GM11168 (cell line): ENCODE measurements at regions not wholly inside any gene's neighbourhood (a gene's known extent, or its start where the extent isn't known, plus 50 kb on each side); places are given as distances from the start of the nearest gene placed in this dataset.

Experiments used
- in situ Hi-C: fragments of 300-500 bp; cut with MboI; formaldehyde crosslinking; loops from one replicate; pipeline ENCODE4 v1.12.0; 2022; ENCODE audit warnings: low sequenced_read_pairs; ENCODE audit not compliant: unreplicated experiment

DNA sequence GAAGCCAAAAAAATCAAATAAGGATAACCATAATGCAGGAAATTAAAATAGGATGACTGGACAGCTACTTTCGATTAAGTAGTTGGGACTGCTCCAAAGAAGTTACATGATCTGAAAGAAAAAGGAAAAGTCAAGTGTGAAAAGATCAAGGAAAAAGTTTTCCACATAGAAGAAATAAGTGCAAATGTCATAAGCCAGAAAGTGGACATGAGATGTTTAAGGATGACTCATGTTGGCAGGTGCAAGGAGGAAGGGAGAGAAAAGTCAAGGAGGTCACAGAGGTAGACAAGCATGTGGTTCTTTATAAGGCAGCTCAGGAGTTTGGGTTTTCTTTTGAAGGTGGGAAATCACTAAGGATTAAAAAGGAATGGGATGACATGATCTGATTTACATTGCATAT, 89.8 kb upstream of the GPRIN3 start:
- in situ Hi-C loops, result no loop called here

DNA sequence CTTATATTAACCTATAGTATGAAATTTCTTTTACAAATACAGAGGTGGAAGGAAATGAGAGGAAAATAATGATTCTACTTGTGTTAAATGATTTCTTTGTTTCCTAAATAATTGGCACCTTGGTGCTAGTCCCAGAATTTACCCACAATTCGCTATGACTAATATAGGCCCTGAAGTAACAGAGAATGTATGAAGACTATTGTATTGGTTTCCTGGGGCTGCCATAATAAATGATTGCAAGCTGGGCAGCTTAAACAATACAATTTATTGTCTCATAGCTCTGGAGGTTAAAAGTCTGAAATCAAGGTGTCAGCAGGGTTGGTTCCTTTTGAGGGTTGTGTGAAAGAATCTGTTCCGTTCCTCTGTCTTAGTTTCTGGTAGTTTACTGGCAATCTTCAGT, 74.8 kb upstream of the GPRIN3 start:
- in situ Hi-C loops, result no loop called here

GRCh38 chr4:89380980-89381379, 73.4 kb upstream of the GPRIN3 start:
- in situ Hi-C loops, result no loop called here

DNA sequence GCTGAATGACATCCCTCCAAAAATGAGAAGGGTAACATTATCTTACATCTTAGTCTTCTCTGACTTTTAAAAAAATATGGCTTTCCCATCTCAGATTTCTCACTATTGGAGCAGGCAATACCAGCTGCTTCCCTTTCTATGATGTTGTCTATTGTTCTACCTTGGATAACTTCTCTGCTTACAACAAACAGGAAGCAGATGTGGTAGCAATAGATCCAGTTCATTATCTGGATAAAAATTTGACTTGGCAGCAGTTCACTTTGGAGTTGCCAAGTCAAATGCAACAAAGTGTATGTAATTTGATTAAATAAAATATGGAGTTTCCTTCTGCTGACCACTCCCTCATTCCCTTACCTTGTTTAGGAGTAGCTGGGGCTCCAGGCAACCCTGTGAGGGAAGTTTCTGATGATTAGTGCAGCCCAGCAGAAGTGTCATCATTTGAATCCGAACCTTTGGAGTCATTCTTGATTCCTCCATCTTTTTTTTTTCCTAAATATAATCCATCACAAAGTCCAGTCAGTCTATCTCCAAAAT, 72.0 kb upstream of the GPRIN3 start:
- in situ Hi-C loops, result no loop called here

DNA sequence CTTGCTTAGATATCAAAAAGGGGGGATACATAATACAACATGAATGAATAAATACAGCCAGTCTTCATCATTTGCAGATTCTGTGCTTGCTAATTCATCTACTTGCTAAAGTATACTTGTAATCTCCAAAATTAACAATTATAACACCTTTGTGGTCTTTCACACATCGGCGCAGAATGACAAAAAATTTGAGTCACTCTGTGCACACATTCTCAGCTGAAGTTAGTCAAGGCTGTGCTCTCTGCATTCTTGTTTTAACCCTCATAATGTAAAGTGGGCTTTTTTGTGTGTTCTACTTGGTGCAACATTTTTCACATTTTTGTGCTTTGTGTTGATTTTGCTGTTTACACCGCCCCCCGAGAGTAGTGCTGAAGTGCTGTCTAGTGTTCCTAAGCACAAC, 65.8 kb upstream of the GPRIN3 start:
- in situ Hi-C loops, result no loop called here

GRCh38 chr4:89371614-89372013, 64.0 kb upstream of the GPRIN3 start:
- in situ Hi-C loops, result no loop called here

GRCh38 chr4:89369581-89369980, 62.0 kb upstream of the GPRIN3 start:
- in situ Hi-C loops, result no loop called here

GRCh38 chr4:89368861-89369260, 61.3 kb upstream of the GPRIN3 start:
- in situ Hi-C loops, result no loop called here

GRCh38 chr4:89365776-89366175, 58.2 kb upstream of the GPRIN3 start:
- in situ Hi-C loops, result no loop called here

DNA sequence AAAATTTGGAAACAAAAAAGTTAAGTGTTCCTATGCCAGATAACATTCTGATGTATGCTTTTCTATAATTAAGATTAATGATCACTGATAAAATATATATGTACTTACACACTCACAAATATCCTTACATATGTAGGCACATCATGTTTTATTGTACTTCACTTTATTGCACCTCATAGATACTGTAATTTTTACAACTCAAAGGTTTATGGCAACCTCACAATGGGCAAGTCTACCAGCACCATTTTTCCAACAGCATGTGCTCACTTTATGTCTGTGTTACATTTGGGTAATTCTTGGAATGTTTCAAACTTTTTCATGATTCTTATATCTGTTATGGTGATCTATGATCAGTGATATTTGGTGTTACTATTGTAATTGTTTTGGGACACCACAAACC, 57.8 kb upstream of the GPRIN3 start:
- in situ Hi-C loops, result no loop called here

DNA sequence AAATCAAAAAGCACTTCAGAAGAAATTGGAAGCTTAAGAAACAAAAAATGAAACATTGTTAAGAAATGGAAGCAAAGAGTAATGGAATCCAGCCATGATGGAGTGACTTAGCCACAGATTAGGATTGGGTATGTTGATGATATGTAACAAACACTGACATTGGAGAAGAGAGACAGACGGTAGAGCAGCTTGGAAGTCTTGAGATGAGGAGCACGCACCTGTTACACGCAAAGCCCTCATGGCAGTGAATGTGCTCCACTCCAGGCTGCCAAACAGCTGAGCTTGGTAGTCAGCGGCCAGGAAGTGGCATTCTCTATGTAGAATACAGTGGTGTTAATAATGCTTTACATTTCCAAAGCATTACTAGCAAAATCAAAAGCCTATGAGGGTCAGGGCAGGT, 56.9 kb upstream of the GPRIN3 start:
- in situ Hi-C loops, result no loop called here

DNA sequence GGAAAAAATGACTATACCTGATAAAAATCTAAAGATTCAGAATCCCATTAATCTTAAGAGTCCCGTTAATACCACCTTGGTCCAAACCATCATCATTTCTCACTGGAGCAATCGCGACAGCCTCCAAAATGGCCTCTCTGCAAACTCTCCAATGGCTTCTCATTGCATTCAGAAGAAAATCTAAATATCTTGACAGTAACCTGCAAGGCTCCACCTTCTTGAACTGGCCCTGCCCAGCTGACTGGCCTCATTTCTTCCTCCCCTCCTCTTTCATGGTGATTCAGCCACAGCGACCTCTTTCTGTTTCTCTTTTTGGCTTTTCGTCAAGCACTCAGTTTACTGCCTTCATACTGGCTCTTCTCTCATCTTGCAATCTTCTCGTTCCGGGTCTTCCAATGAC, 56.2 kb upstream of the GPRIN3 start:
- in situ Hi-C loops, result no loop called here

GRCh38 chr4:89358935-89359638, 51.5 kb upstream of the GPRIN3 start:
- in situ Hi-C loops, result no loop called here

DNA sequence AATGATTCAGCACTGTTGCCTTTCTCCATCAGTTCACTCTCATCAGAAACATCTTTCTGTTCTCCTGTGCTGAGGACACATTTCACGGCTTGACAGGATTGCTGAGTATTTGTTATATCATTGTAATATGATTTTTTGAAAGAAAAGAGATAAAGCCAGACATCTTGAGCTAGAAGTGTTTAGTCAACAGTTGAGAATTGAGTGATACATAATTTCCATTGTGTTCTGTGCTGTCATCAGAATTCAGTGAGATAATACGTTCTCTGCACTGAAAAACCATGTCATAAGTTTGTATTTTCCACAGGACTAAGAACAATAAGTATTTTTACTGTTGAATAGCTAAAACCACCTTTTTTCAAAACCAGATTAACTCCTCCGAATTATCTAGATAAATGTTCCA, 50.2 kb upstream of the GPRIN3 start:
- in situ Hi-C loops, result no loop called here
